ENCODE measurements at regions not wholly inside any gene's neighbourhood (a gene's known extent, or its start where the extent isn't known, plus 50 kb on each side); places are given as distances from the start of the nearest gene placed in this dataset.
"Not testable (repeated sequence)": the region's sequence is repeated elsewhere in the genome, so short reads cannot be mapped to it uniquely, and the experiment has no call there.

- no peak for DNase-seq (ENCODE audit: low read depth)
Observed at GRCh38 chr14:38047195-38047902, 160.4 kb upstream of the SSTR1 start.

DNA sequence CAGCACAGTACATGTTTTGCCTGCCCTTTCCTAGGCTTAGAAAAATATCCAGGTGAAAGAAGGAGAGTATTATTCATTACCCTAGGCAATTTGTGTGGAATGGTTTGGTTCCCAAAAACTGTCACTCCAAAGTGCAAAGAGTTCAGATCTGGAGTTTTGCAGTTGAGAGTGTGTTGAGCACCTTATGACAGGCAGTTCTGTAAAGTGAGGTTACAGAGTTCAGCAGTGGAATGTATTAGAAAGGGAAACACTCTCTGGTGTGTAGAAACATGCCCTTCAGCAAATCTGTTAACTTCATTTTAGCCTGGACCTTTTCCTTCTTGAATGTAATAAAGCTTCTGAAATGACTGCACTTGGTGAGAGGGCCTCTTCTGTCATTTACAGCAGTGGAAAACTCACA, 154.0 kb upstream of the SSTR1 start:
- DNase-seq (ENCODE audit: low read depth), result no peak

GRCh38 chr14:38056270-38056669, 151.4 kb upstream of the SSTR1 start:
- no peak for DNase-seq (ENCODE audit: low read depth)

GRCh38 chr14:38062223-38062622, 145.5 kb upstream of the SSTR1 start:
- not testable (repeated sequence) for DNase-seq (ENCODE audit: low read depth)

- no peak for DNase-seq (ENCODE audit: low read depth)
Observed at GRCh38 chr14:38063711-38064320, 143.9 kb upstream of the SSTR1 start.

DNA sequence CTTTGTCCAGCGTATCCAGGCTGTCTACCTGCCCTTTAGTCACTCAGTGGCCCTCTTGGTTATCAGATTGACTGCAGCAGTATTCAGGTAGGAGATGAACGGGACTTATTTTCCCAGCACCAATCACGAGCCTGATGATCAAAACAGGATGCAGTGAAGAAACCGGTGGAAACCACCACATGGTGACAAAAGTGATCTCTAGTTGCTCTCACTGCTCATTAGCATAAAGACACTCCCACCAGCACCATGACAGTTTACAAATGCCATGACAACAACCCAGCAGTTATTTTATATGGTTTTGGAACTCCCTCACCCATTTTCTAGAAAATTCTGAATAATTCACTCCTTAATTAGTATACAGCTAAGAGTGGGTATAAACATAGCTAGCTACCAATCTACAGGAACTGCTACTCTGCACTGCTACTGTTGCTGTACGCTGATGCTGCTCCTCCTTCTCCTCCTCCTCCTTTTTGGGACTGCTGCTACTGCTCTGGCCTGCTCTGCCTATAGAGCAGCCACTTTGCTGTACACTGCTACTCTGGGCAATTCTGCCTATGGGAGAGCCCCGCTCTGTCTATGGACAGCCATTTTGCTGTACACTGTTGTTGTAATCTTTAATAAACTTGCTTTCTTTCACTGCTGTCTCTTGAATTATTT, 142.5 kb upstream of the SSTR1 start:
- DNase-seq (ENCODE audit: low read depth), result peak; percentile 30

- no peak for DNase-seq (ENCODE audit: low read depth)
Observed at GRCh38 chr14:38070061-38070588, 137.6 kb upstream of the SSTR1 start.

GRCh38 chr14:38073641-38074040, 134.1 kb upstream of the SSTR1 start:
- DNase-seq (ENCODE audit: low read depth), result peak; percentile 25

GRCh38 chr14:38074081-38074480, 133.6 kb upstream of the SSTR1 start:
- no peak for DNase-seq (ENCODE audit: low read depth)

- no peak for DNase-seq (ENCODE audit: low read depth)
Observed at GRCh38 chr14:38074754-38075153, 132.9 kb upstream of the SSTR1 start.

DNA sequence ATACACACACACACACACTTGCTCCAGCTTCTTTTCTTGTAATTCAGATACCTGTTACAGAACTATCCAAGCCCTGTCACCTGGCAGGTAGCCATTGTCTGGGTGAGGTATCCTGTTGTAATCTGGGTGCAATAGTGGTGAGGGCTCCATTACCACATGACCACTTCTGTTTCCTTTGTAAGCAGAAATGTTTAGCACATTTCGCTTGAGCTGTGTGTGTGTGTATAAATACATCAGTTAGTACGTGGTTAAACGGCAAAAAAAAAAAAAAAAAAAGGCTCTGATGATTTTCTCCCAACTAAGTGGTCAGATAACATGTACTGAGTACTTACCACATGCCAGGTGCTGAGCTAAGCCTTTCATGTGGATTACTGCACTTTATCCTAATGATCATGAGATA, 129.3 kb upstream of the SSTR1 start:
- no peak for DNase-seq (ENCODE audit: low read depth)

DNA sequence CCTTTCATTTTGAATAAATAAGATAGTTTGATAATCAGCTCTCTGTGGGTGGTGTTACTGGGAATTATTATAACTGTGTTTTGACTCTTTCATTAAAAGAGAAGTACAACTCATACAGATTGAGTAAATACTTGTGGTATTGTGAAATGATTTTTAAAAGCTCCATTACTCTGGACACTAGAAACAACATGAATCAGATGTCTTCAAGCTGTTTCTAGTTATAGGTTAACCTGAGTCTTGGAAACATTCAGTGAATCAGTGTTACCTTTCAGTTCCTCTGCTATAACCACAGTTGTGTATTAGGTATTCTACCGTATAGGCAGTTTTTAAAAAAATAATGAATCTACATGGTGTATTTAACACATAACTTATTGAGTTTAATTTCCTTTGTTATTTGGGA, 128.4 kb upstream of the SSTR1 start:
- DNase-seq (ENCODE audit: low read depth), result no peak

- no peak for DNase-seq (ENCODE audit: low read depth)
Observed at GRCh38 chr14:38079886-38080285, 127.8 kb upstream of the SSTR1 start.

- no peak for DNase-seq (ENCODE audit: low read depth)
Observed at GRCh38 chr14:38080696-38081095, 127.0 kb upstream of the SSTR1 start.

DNA sequence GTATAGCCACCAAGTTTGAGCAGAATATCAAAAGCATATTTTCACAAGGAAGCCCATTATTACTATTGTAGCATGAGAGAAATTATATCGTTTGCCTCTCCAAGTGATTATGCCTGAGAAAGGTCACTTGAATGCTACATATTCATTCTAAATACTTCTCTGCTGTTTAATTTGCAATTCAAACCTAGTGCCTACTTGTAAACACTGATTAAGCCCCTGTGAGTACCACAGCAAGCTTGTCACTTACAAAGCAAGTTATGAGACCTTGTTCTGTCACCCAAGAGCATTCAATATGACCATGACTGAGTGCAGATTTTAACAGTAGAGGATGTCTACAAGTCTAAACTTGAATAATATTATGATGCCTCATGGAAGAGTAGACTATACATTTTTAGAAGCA, 124.7 kb upstream of the SSTR1 start:
- no peak for DNase-seq (ENCODE audit: low read depth)

DNA sequence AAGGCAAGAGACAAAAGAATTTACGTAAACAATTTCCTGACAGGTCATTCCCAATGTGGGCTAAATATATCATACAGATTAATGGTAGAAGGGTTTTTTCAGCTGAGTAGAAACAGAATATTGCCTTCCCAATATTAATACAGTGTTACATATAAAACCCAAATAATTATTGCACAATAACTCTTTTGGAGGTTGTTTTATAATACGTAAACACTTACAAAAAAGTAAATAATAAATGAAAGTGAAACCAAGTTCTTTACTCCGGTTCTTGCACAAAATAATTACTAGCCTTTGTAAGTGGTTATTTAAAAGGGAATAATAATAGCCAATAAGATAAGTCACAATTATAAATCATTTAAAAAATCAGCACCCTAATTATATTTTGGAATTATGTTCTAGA, 118.6 kb upstream of the SSTR1 start:
- no peak for DNase-seq (ENCODE audit: low read depth)

DNA sequence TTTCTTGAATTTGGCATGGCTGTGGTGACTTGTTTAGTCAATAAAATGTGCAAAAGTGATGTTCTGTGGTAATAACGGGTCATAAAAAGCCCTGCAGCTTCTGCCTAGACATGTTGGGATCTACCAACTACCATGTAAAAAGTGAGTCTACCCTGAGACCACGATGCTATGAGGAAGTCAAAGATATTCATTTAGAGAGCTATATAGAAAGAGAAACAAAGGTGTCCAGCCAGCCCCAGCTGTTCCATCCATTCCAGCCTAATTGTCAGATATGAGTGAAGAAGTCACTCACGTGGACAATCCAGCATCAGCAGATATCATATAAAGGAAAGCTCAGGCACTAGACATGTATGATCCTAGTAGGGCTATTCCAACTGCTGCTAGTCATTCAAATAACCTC, 117.2 kb upstream of the SSTR1 start:
- DNase-seq (ENCODE audit: low read depth), result no peak

GRCh38 chr14:38098074-38098836, 109.4 kb upstream of the SSTR1 start:
- peak; percentile 73 for DNase-seq (ENCODE audit: low read depth)

DNA sequence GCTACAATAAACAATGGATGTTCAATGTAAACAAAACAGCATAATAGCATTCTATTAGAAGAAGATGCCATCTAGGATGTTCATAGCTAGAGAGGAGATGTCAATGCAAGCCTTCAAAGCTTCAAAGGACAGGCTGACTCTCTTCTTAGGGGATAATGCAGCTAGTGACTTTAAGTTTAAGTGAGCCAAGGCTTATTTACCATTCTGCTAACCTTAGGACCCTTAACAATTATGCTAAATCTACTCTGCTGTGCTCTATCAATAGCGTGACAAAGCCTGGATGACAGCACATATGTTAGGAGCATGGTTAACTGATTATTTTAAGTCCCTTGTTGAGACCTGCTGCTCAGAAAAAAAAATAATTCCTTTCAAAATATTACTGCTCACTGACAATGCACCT, 106.0 kb upstream of the SSTR1 start:
- DNase-seq (ENCODE audit: low read depth), result no peak

DNA sequence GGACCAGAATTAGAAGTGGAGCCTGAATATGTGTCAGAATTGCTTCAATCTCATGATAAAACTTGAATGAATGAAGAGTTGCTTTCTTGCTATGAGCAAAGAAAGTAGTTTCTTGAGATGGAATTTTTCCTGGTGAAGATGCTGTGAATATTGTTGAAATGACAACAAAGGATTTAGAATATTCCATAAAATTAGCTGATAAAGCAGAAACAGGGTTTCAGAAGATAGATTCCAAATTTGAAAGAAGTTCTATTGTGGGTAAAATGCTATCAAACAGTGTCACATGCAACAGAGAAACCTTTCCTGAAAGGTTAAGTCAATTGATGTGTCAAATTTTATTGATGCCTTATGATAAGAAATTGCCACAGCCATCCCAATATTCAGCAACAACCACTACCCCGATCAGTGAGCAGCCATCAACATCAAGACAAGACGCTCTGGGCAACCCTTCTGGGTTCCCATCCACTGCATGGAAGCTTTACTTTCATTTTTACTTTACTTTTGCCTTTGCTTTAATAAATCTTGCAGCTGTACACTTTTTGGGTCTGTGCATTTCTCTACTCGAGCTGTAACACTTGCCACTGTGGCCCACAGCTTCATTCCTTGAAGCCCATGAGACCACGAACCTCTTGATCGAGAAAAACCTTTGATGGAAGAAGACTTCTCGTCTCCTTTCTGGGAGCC, 104.0 kb upstream of the SSTR1 start:
- no peak for DNase-seq (ENCODE audit: low read depth)

DNA sequence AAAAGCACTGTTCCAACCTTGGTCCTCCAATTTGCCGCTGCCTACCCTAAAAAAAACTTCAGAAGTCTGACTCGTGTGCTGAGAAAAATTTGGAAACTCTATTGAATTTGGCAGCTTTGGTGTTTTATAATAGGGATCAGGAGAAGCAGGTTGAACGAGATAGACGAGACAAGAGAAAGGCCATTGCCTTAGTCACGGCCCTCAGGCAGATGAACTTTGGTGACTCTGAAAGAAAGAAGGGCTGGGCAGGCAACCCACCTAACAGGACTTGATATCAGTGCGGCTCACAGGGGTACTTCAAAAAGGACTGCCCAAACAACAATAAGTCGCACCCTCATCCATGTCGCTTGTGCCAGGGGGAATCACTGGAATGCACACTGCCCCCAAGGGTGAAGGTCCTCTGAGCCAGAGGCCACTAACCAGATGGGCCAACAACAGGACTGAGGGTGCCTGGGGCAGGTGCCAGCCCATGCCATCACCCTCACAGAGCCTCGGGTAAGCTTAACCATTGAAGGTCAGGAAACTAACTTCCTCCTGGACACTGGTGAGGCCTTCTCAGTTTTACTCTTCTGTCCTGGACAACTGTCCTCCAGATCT, 102.5 kb upstream of the SSTR1 start:
- DNase-seq (ENCODE audit: low read depth), result no peak

Measured in HT1080 (cell line).